HepG2 (cell line): ENCODE measurements at regions not wholly inside any gene's neighbourhood (a gene's known extent, or its start where the extent isn't known, plus 50 kb on each side); places are given as distances from the start of the nearest gene placed in this dataset.

ENCODE experiments used
- ATAC-seq: fragments of 200-7000 bp; cut with Tn5 transposase; 3 replicates; pipeline ENCODE4 v1.9.1; 2020; ENCODE audit warnings: mild to moderate bottlenecking, moderate library complexity
- BruUV-seq: library from RNA; stranded (reverse); fragments of 400-500 nt; replicated peaks from 2 replicates; lab custom pipeline; 2021; lab: Mats Ljungman, UMichigan
- CTCF ChIA-PET: fragments of 300-600 bp; formaldehyde crosslinking; extraction: SDS; loops from one replicate; lab custom pipeline; 2021; ENCODE audit warnings: low total read pairs, inconsistent platforms, low intra/inter-chr PET ratio; lab: Yijun Ruan, JAX
- POLR2A ChIA-PET: fragments of 350-600 bp; sonication (Branson Sonifier 250); formaldehyde crosslinking; loops from one replicate; lab custom pipeline; 2020; ENCODE audit warnings: antibody characterized with exemption, inconsistent platforms; lab: Yijun Ruan, JAX
- DNase-seq: peaks from one replicate; pipeline ENCODE4 v3.0.0-alpha.2; 2015; ENCODE audit warnings: low spot score
- FAIRE-seq: peaks from 3 replicates; lab custom pipeline; 2011; peaks lifted over from hg19 to GRCh38; lab: Jason Lieb, UNC
- H2AFZ ChIP-seq: one replicate; pipeline ENCODE4 v1.6.1; 2011; ENCODE audit warnings: low read length, inconsistent platforms
- H3K27ac ChIP-seq: fragments of 300-600 bp; 3 replicates; pipeline ENCODE4 v1.8.0; 2011; ENCODE audit warnings: mixed run types, mild to moderate bottlenecking, mixed read lengths, low read length, inconsistent platforms; ENCODE audit not compliant: insufficient read depth; ENCODE audit errors: extremely low read length
- H3K27me3 ChIP-seq, 2 experiments: fragments of 200-600 bp in 1 of 2; 2 replicates in 1 of 2; 3 replicates in 1 of 2; pipeline versions ENCODE4 v1.6.0 to v1.8.0; 2011; ENCODE audit warnings: low read length in 2 of 2, mild to moderate bottlenecking in 2 of 2, moderate library complexity in 2 of 2, inconsistent platforms in 1 of 2; ENCODE audit not compliant: insufficient read depth in 2 of 2, control insufficient read depth in 1 of 2
- H3K36me3 ChIP-seq, 2 experiments: fragments of 200-600 bp in 1 of 2; replicated peaks in 1 of 2; 2 replicates in 1 of 2; 3 replicates in 1 of 2; pipeline versions ENCODE4 v1.5.1 to v1.8.0; 2011; ENCODE audit warnings: low read length in 2 of 2, inconsistent platforms in 1 of 2; ENCODE audit not compliant: insufficient read depth in 2 of 2, control insufficient read depth in 1 of 2
- H3K4me1 ChIP-seq: 2 replicates; pipeline ENCODE4 v1.5.1; 2012; ENCODE audit warnings: low read length, inconsistent platforms; ENCODE audit not compliant: insufficient read depth
- H3K4me2 ChIP-seq: 2 replicates; pipeline ENCODE4 v1.6.0; 2011; ENCODE audit warnings: low read depth, low read length, inconsistent platforms
- H3K4me3 ChIP-seq, 3 experiments: fragments of 200-600 bp in 1 of 3; sonication (generic), shearing (Covaris generic) in 1 of 3; replicated peaks in 1 of 3; 2 replicates each; pipeline ENCODE4 v1.5.1; 2011 to 2016; ENCODE audit warnings: low read length in 3 of 3, inconsistent platforms in 2 of 3, low read depth in 2 of 3, mild to moderate bottlenecking in 2 of 3, control low read depth in 1 of 3, mixed read lengths in 1 of 3; ENCODE audit not compliant: insufficient read depth in 1 of 3
- H3K79me2 ChIP-seq: one replicate; pipeline ENCODE4 v1.6.1; 2011; ENCODE audit warnings: low read length, inconsistent platforms; ENCODE audit not compliant: insufficient read depth
- H3K9ac ChIP-seq: 2 replicates; pipeline ENCODE4 v1.6.0; 2011; ENCODE audit warnings: mild to moderate bottlenecking, low read depth, low read length, inconsistent platforms; ENCODE audit not compliant: insufficient read depth
- H3K9me3 ChIP-seq: 2 replicates; pipeline ENCODE4 v1.5.1; 2012; ENCODE audit warnings: mild to moderate bottlenecking, low read length
- H4K20me1 ChIP-seq: 2 replicates; pipeline ENCODE4 v1.6.0; 2011; ENCODE audit warnings: inconsistent platforms, mild to moderate bottlenecking, low read length, moderate library complexity; ENCODE audit not compliant: insufficient read depth
- CBFB ChIP-seq: sonication (generic); formaldehyde crosslinking; IDR thresholded peaks from 2 replicates; pipeline ENCODE4 v1.4.0; 2020; ENCODE audit warnings: missing genetic modification reagents
- CEBPB ChIP-seq: IDR thresholded peaks from 2 replicates; pipeline ENCODE4 v1.6.1; 2011; ENCODE audit warnings: low read depth, low read length, improper control_type of control experiment, borderline replicate concordance
- HMG20B ChIP-seq: conservative IDR thresholded peaks from 2 replicates; pipeline ENCODE4 v1.6.1; 2016; ENCODE audit warnings: missing genetic modification reagents, missing compliant biosample characterization
- PLRG1 ChIP-seq: fragments of 450-650 bp; conservative IDR thresholded peaks from 2 replicates; pipeline ENCODE4 v1.6.1; 2016
- TGIF2 ChIP-seq: IDR thresholded peaks from 2 replicates; pipeline ENCODE4 v1.6.1; 2016; ENCODE audit warnings: control low read depth, missing compliant biosample characterization
- WIZ ChIP-seq: sonication (generic); formaldehyde crosslinking; IDR thresholded peaks from 2 replicates; pipeline ENCODE4 v1.5.1; 2020; ENCODE audit warnings: mild to moderate bottlenecking, missing genetic modification reagents
- ZNF253 ChIP-seq: sonication (generic); formaldehyde crosslinking; IDR thresholded peaks from 2 replicates; pipeline ENCODE4 v1.8.0; 2022; ENCODE audit warnings: mild to moderate bottlenecking, missing genetic modification reagents, borderline replicate concordance
- WGBS: methylation state at CpG from one replicate; pipeline ENCODE4 v1.1.6; 2017; ENCODE audit warnings: low lambda C conversion rate; 5-methylcytosine and 5-hydroxymethylcytosine counted together
- in situ Hi-C: cut with HindIII; loops from 2 replicates; pipeline ENCODE4 v1.10.0; 2017; ENCODE audit warnings: low pct_unique_long_range_greater_than_20kb; ENCODE audit not compliant: extremely low pct_ligation_motif_present
- intact Hi-C: fragments of 100-400 bp; cut with micrococcal nuclease; formaldehyde crosslinking; loops from one replicate; pipeline ENCODE4 v1.10.0; 2022; ENCODE audit not compliant: unreplicated experiment
- TF ChIP-seq, protein P1 (sequence below): sonication (generic); formaldehyde crosslinking; IDR thresholded peaks from 2 replicates; pipeline ENCODE4 v1.4.0; 2020; ENCODE audit warnings: missing genetic modification reagents, mild to moderate bottlenecking, borderline replicate concordance
- TF ChIP-seq, protein P2 (sequence below): sonication (generic); formaldehyde crosslinking; IDR thresholded peaks from 2 replicates; pipeline ENCODE4 v1.4.0; 2020; ENCODE audit warnings: missing genetic modification reagents
- TF ChIP-seq, protein P3 (sequence below): sonication (generic); formaldehyde crosslinking; IDR thresholded peaks from 2 replicates; pipeline ENCODE4 v1.4.0; 2020; ENCODE audit warnings: missing genetic modification reagents
- TF ChIP-seq, protein P4 (sequence below): sonication (generic); formaldehyde crosslinking; IDR thresholded peaks from 2 replicates; pipeline ENCODE4 v1.4.0; 2020; ENCODE audit warnings: missing genetic modification reagents

DNA sequence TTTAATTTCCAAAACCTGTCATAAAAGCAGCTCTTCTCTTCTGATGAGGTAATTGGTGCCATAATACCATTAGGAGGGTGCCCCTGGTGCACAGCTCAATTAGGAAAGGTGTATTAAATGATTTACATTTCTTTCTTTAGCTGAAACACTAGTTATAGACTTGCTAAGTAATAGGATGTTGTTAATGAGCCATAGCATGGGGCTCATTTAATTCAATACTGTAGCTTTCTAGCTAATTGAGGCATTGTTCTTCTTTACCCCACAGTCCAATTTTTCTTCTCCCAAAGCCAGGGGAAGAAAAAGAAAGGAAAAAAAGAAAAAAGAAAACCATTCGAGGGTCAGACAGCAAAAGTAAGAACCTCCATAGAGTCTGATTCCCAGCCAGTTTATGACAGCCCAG, 164.0 kb upstream of the HES1 start:
- Histone ChIP-seq H4K20me1 (no peaks in the 10 kb centered on the region), H3K4me1 (peaks cover 30% of the 10 kb centered on the region), H2AFZ (no peak overlapping the region), H3K79me2 (no peaks in the 10 kb centered on the region), H3K4me2 (no peak overlapping the region), H3K4me3 (no peak overlapping the region), H3K27ac (no peak overlapping the region), H3K9me3 (no peaks in the 10 kb centered on the region), H3K36me3 (no peaks in the 10 kb centered on the region), H3K27me3 (peaks cover 4 to 38% of the 10 kb centered on the region in 2 experiments), H3K9ac (no peak overlapping the region)
- BruUV-seq: no TSS peak
- DNase-seq (no peak), ATAC-seq (no peak), FAIRE-seq (no peak)
- TF ChIP-seq, protein P1, sequence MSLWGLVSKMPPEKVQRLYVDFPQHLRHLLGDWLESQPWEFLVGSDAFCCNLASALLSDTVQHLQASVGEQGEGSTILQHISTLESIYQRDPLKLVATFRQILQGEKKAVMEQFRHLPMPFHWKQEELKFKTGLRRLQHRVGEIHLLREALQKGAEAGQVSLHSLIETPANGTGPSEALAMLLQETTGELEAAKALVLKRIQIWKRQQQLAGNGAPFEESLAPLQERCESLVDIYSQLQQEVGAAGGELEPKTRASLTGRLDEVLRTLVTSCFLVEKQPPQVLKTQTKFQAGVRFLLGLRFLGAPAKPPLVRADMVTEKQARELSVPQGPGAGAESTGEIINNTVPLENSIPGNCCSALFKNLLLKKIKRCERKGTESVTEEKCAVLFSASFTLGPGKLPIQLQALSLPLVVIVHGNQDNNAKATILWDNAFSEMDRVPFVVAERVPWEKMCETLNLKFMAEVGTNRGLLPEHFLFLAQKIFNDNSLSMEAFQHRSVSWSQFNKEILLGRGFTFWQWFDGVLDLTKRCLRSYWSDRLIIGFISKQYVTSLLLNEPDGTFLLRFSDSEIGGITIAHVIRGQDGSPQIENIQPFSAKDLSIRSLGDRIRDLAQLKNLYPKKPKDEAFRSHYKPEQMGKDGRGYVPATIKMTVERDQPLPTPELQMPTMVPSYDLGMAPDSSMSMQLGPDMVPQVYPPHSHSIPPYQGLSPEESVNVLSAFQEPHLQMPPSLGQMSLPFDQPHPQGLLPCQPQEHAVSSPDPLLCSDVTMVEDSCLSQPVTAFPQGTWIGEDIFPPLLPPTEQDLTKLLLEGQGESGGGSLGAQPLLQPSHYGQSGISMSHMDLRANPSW (CRISPR knock-in tag): no peak
- no peak for TF ChIP-seq PLRG1
- intact Hi-C loops: loop anchor here (2.0 kb wide), 1 partner anchor 167 kb away; no protein-coding TSS in a partner anchor
- POLR2A ChIA-PET: no interaction called here
- CTCF ChIA-PET: no interaction called here
- in situ Hi-C loops: no loop called here
- 49% methylated on average over 1 of the region's 1 CpG for WGBS

DNA sequence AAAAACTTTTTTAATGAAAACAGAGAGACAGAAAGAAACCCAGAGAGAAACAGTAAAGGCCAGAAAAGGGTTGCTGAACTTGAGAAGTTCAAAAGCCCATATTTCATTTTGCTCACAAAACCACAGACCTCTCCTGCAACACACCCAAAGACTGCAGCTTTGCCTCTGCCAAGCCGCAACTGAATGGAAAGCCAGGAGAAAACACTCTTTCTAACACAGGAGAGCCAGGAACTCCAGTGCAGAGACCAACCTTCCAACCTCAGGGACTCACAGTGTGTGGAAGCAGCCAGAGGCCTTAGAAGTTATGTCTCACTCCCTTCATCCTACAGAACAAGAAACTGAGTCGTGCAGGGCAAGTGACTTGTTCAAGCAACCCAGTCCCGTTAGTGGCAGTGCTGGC, 163.1 kb upstream of the HES1 start:
- Histone ChIP-seq H3K36me3 (no peaks in the 10 kb centered on the region), H3K27me3 (peaks cover 4 to 44% of the 10 kb centered on the region in 2 experiments), H4K20me1 (no peaks in the 10 kb centered on the region), H3K4me2 (no peak overlapping the region), H3K4me3 (no peak overlapping the region), H3K27ac (no peak overlapping the region), H3K4me1 (peaks cover 30% of the 10 kb centered on the region), H3K79me2 (no peaks in the 10 kb centered on the region), H2AFZ (no peak overlapping the region), H3K9me3 (no peaks in the 10 kb centered on the region), H3K9ac (no peak overlapping the region)
- intact Hi-C loops (no loop called here), in situ Hi-C loops (no loop called here)
- BruUV-seq: no TSS peak
- ChIA-PET POLR2A (no interaction called here), CTCF (no interaction called here)
- DNase-seq: no peak
- no peak for FAIRE-seq
- WGBS: 21% methylated on average over 3 of the region's 3 CpGs
- no peak for ATAC-seq
- TF ChIP-seq, protein P2, sequence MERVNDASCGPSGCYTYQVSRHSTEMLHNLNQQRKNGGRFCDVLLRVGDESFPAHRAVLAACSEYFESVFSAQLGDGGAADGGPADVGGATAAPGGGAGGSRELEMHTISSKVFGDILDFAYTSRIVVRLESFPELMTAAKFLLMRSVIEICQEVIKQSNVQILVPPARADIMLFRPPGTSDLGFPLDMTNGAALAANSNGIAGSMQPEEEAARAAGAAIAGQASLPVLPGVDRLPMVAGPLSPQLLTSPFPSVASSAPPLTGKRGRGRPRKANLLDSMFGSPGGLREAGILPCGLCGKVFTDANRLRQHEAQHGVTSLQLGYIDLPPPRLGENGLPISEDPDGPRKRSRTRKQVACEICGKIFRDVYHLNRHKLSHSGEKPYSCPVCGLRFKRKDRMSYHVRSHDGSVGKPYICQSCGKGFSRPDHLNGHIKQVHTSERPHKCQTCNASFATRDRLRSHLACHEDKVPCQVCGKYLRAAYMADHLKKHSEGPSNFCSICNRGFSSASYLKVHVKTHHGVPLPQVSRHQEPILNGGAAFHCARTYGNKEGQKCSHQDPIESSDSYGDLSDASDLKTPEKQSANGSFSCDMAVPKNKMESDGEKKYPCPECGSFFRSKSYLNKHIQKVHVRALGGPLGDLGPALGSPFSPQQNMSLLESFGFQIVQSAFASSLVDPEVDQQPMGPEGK (CRISPR knock-in tag): no peak
- TF ChIP-seq ZNF253 (CRISPR knock-in tag) (no peak), WIZ (CRISPR knock-in tag) (no peak), CEBPB (no peak), TGIF2 (CRISPR knock-in tag) (no peak), HMG20B (CRISPR knock-in tag) (no peak), CBFB (no peak)
- TF ChIP-seq, protein P3, sequence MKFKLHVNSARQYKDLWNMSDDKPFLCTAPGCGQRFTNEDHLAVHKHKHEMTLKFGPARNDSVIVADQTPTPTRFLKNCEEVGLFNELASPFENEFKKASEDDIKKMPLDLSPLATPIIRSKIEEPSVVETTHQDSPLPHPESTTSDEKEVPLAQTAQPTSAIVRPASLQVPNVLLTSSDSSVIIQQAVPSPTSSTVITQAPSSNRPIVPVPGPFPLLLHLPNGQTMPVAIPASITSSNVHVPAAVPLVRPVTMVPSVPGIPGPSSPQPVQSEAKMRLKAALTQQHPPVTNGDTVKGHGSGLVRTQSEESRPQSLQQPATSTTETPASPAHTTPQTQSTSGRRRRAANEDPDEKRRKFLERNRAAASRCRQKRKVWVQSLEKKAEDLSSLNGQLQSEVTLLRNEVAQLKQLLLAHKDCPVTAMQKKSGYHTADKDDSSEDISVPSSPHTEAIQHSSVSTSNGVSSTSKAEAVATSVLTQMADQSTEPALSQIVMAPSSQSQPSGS (CRISPR knock-in tag): no peak
- TF ChIP-seq, protein P4, sequence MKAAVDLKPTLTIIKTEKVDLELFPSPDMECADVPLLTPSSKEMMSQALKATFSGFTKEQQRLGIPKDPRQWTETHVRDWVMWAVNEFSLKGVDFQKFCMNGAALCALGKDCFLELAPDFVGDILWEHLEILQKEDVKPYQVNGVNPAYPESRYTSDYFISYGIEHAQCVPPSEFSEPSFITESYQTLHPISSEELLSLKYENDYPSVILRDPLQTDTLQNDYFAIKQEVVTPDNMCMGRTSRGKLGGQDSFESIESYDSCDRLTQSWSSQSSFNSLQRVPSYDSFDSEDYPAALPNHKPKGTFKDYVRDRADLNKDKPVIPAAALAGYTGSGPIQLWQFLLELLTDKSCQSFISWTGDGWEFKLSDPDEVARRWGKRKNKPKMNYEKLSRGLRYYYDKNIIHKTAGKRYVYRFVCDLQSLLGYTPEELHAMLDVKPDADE (CRISPR knock-in tag): no peak
